ENCODE measurements at regions not wholly inside any gene's neighbourhood (a gene's known extent, or its start where the extent isn't known, plus 50 kb on each side); places are given as distances from the start of the nearest gene placed in this dataset.

GRCh38 chr14:98608071-98609060, 663.6 kb downstream of the BCL11B start (continued):
- no peak for TF ChIP-seq DMTF1 (CRISPR knock-in tag; IDR thresholded peaks at IDR 0.05)
- TF ChIP-seq WIZ (CRISPR knock-in tag; IDR thresholded peaks at IDR 0.05), result no peak
- TF ChIP-seq GZF1 (CRISPR knock-in tag; IDR thresholded peaks at IDR 0.05), result no peak
- no peak for TF ChIP-seq ZNF235 (CRISPR knock-in tag; IDR thresholded peaks at IDR 0.05; ENCODE audit: borderline replicate concordance)
- no peak for TF ChIP-seq ZNF468 (CRISPR knock-in tag; IDR thresholded peaks at IDR 0.05)
- TF ChIP-seq HOXA5 (CRISPR knock-in tag; IDR thresholded peaks at IDR 0.05), result no peak
- no peak for TF ChIP-seq MED8 (CRISPR knock-in tag; IDR thresholded peaks at IDR 0.05; ENCODE audit: insufficient replicate concordance)
- TF ChIP-seq IRF2 (CRISPR knock-in tag; IDR thresholded peaks at IDR 0.05), result no peak

- 0% methylated on average over 4 of the region's 6 CpGs for WGBS (ENCODE audit: low lambda C conversion rate)
- Histone ChIP-seq H3K27me3 (ENCODE audit: control insufficient read depth in 1 of 2, insufficient read depth in 2 of 2, low read length in 2 of 2) (no peaks in the 10 kb centered on the region), H3K79me2 (ENCODE audit: insufficient read depth, low read length) (no peaks in the 10 kb centered on the region), H3K4me2 (ENCODE audit: low read depth, low read length) (no peak overlapping the region), H3K9ac (ENCODE audit: insufficient read depth, low read depth, low read length) (no peak overlapping the region), H3K27ac (ENCODE audit: extremely low read length, insufficient read depth, low read length) (no peak overlapping the region), H4K20me1 (ENCODE audit: insufficient read depth, low read length) (no peaks in the 10 kb centered on the region), H3K4me1 (ENCODE audit: insufficient read depth, low read length) (no peaks in the 10 kb centered on the region), H3K36me3 (replicated peaks in 1 of 2; ENCODE audit: control insufficient read depth in 1 of 2, insufficient read depth in 2 of 2, low read length in 2 of 2) (no peaks in the 10 kb centered on the region), H2AFZ (ENCODE audit: low read length) (no peak overlapping the region), H3K4me3 (replicated peaks in 1 of 3; ENCODE audit: insufficient read depth in 1 of 3, low read depth in 2 of 3, low read length in 3 of 3) (no peak overlapping the region), H3K9me3 (ENCODE audit: low read length) (peaks cover 85% of the 10 kb centered on the region)
- in situ Hi-C loops (cut with HindIII; ENCODE audit: extremely low pct_ligation_motif_present, low pct_unique_long_range_greater_than_20kb) (no loop called here), intact Hi-C loops (cut with micrococcal nuclease; ENCODE audit: unreplicated experiment) (no loop called here)
- DNase-seq (ENCODE audit: low spot score) (no peak), FAIRE-seq (no peak), ATAC-seq (no peak)
- BruUV-seq (replicated peaks), result no TSS peak
- POLR2A ChIA-PET, result no interaction called here
- CTCF ChIA-PET (ENCODE audit: low intra/inter-chr PET ratio, low total read pairs), result no interaction called here
- TF ChIP-seq ZIK1 (CRISPR knock-in tag; IDR thresholded peaks at IDR 0.05; ENCODE audit: borderline replicate concordance, low read depth) (no peak), ZNF720 (CRISPR knock-in tag; IDR thresholded peaks at IDR 0.05) (no peak), CERS6 (CRISPR knock-in tag; IDR thresholded peaks at IDR 0.05) (no peak), SNAPC4 (CRISPR knock-in tag; IDR thresholded peaks at IDR 0.05) (no peak)
Measured at GRCh38 chr14:98612434-98613200, 659.4 kb downstream of the BCL11B start.

All from HepG2 (cell line).